Smooth muscle cell (in vitro differentiated cells): ENCODE measurements at regions not wholly inside any gene's neighbourhood (a gene's known extent, or its start where the extent isn't known, plus 50 kb on each side); places are given as distances from the start of the nearest gene placed in this dataset.

Experiments used
- DNase-seq: peaks from one replicate; lab custom pipeline; 2025; ENCODE audit not compliant: unreplicated experiment; lab: John Stamatoyannopoulos, UW
- H2AFZ ChIP-seq: fragments of 200-600 bp; sonication (generic); 2 replicates; pipeline ENCODE4 v1.6.0; 2016; ENCODE audit warnings: antibody characterized with exemption, low read depth, mild to moderate bottlenecking
- H3F3A ChIP-seq: fragments of 200-600 bp; sonication (generic); 2 replicates; pipeline ENCODE4 v1.6.0; 2017; ENCODE audit warnings: antibody characterized with exemption, low read depth
- H3K27ac ChIP-seq: fragments of 200-600 bp; sonication (generic); 2 replicates; pipeline ENCODE4 v1.5.1; 2016; ENCODE audit warnings: low read depth, mild to moderate bottlenecking
- H3K27me3 ChIP-seq: fragments of 200-600 bp; sonication (generic); 2 replicates; pipeline ENCODE4 v1.6.1; 2016; ENCODE audit warnings: low read depth, mild to moderate bottlenecking
- H3K36me3 ChIP-seq: fragments of 200-600 bp; sonication (generic); 2 replicates; pipeline ENCODE4 v1.5.1; 2016; ENCODE audit warnings: low read depth
- H3K4me1 ChIP-seq: fragments of 200-600 bp; sonication (generic); 2 replicates; pipeline ENCODE4 v1.5.1; 2016; ENCODE audit warnings: low read depth
- H3K4me2 ChIP-seq: fragments of 200-600 bp; sonication (generic); 2 replicates; pipeline ENCODE4 v1.6.0; 2016; ENCODE audit warnings: mild to moderate bottlenecking
- H3K4me3 ChIP-seq: fragments of 200-600 bp; sonication (generic); 2 replicates; pipeline ENCODE4 v1.5.1; 2016; ENCODE audit warnings: mild to moderate bottlenecking
- H3K79me2 ChIP-seq: fragments of 200-600 bp; sonication (generic); 2 replicates; pipeline ENCODE4 v1.6.0; 2016; ENCODE audit warnings: low read depth, mild to moderate bottlenecking
- H3K9ac ChIP-seq: fragments of 200-600 bp; sonication (generic); 2 replicates; pipeline ENCODE4 v1.6.0; 2016; ENCODE audit warnings: low read depth
- H3K9me3 ChIP-seq: fragments of 200-600 bp; sonication (generic); replicated peaks from 2 replicates; pipeline ENCODE4 v1.5.1; 2016; ENCODE audit warnings: low read depth
- H4K20me1 ChIP-seq: fragments of 200-600 bp; sonication (generic); 2 replicates; pipeline ENCODE4 v1.6.0; 2016; ENCODE audit warnings: low read depth
- WGBS: methylation state at CpG from one replicate; pipeline ENCODE4 v1.1.7; 2016; ENCODE audit warnings: low lambda C conversion rate; 5-methylcytosine and 5-hydroxymethylcytosine counted together
- TF ChIP-seq, protein P1 (sequence below): fragments of 200-600 bp; sonication (generic); IDR thresholded peaks from 2 replicates; pipeline ENCODE4 v1.5.1; 2017; ENCODE audit warnings: borderline replicate concordance, mild to moderate bottlenecking, antibody characterized with exemption; ENCODE audit not compliant: insufficient read depth, poor library complexity, severe bottlenecking

DNA sequence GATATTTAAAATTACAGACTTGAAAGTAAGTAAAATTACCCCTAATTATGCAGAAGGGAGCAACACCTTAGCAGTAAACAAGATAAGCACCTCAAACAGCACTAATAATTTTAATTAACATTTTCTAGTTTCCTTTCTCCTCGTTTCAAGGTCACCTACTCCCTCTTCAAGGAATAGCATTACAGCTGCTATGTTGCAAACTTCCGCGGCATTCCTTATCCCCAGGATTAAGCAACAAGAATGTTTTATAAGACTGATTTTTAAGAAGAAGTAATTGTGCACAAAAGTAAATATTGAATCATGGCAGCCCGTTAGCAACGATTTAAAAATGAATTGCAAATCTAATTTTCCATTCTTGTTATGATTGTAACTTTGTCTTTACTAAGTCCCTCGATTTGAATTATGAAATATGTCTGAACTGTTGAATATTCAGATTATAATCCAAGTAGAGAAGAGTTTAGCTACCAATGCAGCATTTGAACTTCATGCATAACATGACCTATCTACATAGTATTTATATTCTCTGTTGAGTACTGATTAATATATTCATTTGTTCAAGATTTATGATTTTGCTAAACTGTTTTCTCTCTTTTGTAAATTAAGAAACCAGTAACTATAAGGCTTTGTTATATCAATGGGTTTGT lies 593.5 kb upstream of the MGMT start:
- TF ChIP-seq, protein P1, sequence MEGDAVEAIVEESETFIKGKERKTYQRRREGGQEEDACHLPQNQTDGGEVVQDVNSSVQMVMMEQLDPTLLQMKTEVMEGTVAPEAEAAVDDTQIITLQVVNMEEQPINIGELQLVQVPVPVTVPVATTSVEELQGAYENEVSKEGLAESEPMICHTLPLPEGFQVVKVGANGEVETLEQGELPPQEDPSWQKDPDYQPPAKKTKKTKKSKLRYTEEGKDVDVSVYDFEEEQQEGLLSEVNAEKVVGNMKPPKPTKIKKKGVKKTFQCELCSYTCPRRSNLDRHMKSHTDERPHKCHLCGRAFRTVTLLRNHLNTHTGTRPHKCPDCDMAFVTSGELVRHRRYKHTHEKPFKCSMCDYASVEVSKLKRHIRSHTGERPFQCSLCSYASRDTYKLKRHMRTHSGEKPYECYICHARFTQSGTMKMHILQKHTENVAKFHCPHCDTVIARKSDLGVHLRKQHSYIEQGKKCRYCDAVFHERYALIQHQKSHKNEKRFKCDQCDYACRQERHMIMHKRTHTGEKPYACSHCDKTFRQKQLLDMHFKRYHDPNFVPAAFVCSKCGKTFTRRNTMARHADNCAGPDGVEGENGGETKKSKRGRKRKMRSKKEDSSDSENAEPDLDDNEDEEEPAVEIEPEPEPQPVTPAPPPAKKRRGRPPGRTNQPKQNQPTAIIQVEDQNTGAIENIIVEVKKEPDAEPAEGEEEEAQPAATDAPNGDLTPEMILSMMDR: no peak
- H3F3A ChIP-seq: peaks cover 3% of the 10 kb centered on the region
- no peak for DNase-seq
- no peak overlapping the region for H3K9ac ChIP-seq
- H3K27ac ChIP-seq: no peak overlapping the region
- H2AFZ ChIP-seq: no peak overlapping the region
- no peaks in the 10 kb centered on the region for H4K20me1 ChIP-seq
- no peaks in the 10 kb centered on the region for H3K4me1 ChIP-seq
- no peak overlapping the region for H3K4me3 ChIP-seq
- no peaks in the 10 kb centered on the region for H3K27me3 ChIP-seq
- no peaks in the 10 kb centered on the region for H3K36me3 ChIP-seq
- 83% methylated on average over 6 of the region's 6 CpGs for WGBS
- H3K9me3 ChIP-seq: no peaks in the 10 kb centered on the region
- H3K4me2 ChIP-seq: no peak overlapping the region
- H3K79me2 ChIP-seq: no peaks in the 10 kb centered on the region

DNA sequence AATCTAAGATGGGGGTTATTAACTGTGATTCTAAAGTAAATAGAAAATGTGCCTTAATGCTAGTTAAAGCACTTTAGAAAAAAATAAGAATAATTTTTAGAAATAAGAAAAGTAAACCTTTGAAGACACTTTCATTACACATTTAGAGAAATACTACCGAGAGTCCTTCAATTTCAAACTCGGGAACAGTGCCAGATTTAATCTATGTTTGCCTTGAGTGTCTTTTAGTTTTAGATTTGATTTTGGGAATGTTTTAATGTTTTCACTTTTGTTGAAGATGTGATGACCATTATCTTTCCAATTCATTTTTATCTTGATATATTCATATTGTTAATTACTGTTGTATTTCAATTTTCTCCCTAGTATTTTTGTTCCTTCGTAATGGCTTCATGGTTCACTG lies 592.7 kb upstream of the MGMT start:
- H2AFZ ChIP-seq: no peak overlapping the region
- H3K36me3 ChIP-seq: no peaks in the 10 kb centered on the region
- no peak overlapping the region for H3K4me3 ChIP-seq
- 89% methylated on average over 3 of the region's 3 CpGs for WGBS
- no peak overlapping the region for H3K27ac ChIP-seq
- H3K27me3 ChIP-seq: no peaks in the 10 kb centered on the region
- H3K9ac ChIP-seq: no peak overlapping the region
- H3F3A ChIP-seq: peaks cover 3% of the 10 kb centered on the region
- DNase-seq: no peak
- TF ChIP-seq, protein P1: no peak
- H3K9me3 ChIP-seq: no peaks in the 10 kb centered on the region
- no peaks in the 10 kb centered on the region for H3K79me2 ChIP-seq
- H3K4me2 ChIP-seq: no peak overlapping the region
- H3K4me1 ChIP-seq: no peaks in the 10 kb centered on the region
- H4K20me1 ChIP-seq: no peaks in the 10 kb centered on the region

DNA sequence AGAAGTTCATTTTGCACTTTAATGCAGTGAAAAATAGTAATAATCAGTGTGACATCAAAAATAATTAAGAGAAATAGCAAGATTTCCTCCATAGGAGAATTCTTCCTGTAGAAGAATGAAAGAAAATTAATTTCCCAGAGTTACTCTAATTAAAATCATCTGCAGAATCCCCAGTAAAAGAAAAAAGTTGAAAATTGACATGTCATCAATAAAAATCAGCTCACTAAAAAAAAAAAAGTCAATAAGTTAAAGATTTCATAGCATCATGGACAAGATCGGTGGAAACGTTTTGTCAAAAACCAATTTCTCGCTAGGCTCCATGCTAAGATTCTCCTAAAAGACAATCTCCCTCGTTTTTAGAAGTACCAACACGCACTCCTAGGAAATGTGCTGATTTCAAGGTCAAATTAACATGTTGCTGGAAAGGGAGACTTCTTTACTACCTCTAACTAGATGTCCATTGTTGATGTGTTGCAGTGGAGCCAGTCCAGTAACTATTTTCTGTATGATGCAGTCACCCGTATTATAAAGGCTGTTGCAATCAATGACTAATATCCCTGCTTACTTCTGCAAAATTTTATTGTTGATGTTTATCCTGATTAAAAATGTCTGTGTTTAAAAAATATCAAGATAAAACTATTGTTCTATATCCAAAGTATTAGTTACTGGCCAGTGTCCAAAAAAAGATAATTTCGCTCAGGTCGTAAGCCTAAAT lies 591.9 kb upstream of the MGMT start:
- peak overlapping the region; percentile 36 for H3K9ac ChIP-seq
- peaks cover 3% of the 10 kb centered on the region for H3F3A ChIP-seq
- H4K20me1 ChIP-seq: no peaks in the 10 kb centered on the region
- H3K36me3 ChIP-seq: no peaks in the 10 kb centered on the region
- H3K9me3 ChIP-seq: no peaks in the 10 kb centered on the region
- no peak for DNase-seq
- H3K79me2 ChIP-seq: no peaks in the 10 kb centered on the region
- H3K27ac ChIP-seq: peak overlapping the region; percentile 76
- H3K4me2 ChIP-seq: peak overlapping the region; percentile 16
- H2AFZ ChIP-seq: no peak overlapping the region
- no peaks in the 10 kb centered on the region for H3K27me3 ChIP-seq
- WGBS: 91% methylated on average over 8 of the region's 8 CpGs
- no peak overlapping the region for H3K4me3 ChIP-seq
- TF ChIP-seq, protein P1: no peak
- H3K4me1 ChIP-seq: no peaks in the 10 kb centered on the region
